ENCODE measurements at regions not wholly inside any gene's neighbourhood (a gene's known extent, or its start where the extent isn't known, plus 50 kb on each side); places are given as distances from the start of the nearest gene placed in this dataset.

DNA sequence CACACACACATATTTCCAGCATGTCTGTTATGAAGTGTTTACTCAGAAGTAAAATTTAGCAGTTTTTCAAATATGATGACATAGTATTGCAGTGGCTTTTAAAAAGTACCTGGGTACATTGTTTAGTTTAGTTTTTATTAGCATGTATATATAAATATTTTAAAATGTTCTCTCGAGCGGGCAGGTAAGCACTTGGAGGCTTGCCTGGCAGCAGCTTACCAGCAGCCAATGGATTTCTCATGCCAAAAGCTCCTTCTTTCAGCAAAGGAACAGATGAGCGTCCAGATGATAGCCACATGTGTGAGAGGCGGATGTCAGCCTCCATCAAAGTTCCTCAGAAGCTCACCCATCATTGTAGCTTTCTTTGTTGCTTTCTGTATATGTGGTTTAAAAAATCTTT lies 57.2 kb upstream of the LRIG3 start:
- H3K36me3 ChIP-seq (ENCODE audit: insufficient read depth, low read length), result no peaks in the 10 kb centered on the region
- no peaks in the 10 kb centered on the region for H3K27me3 ChIP-seq (ENCODE audit: insufficient read depth, low read length, poor library complexity, severe bottlenecking)
- H3K4me2 ChIP-seq (ENCODE audit: low read depth, low read length, poor library complexity, severe bottlenecking), result no peak overlapping the region
- TF ChIP-seq, protein P1, sequence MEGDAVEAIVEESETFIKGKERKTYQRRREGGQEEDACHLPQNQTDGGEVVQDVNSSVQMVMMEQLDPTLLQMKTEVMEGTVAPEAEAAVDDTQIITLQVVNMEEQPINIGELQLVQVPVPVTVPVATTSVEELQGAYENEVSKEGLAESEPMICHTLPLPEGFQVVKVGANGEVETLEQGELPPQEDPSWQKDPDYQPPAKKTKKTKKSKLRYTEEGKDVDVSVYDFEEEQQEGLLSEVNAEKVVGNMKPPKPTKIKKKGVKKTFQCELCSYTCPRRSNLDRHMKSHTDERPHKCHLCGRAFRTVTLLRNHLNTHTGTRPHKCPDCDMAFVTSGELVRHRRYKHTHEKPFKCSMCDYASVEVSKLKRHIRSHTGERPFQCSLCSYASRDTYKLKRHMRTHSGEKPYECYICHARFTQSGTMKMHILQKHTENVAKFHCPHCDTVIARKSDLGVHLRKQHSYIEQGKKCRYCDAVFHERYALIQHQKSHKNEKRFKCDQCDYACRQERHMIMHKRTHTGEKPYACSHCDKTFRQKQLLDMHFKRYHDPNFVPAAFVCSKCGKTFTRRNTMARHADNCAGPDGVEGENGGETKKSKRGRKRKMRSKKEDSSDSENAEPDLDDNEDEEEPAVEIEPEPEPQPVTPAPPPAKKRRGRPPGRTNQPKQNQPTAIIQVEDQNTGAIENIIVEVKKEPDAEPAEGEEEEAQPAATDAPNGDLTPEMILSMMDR (conservative IDR thresholded peaks at IDR 0.05; ENCODE audit: low read length), result no peak
- TF ChIP-seq EZH2phosphoT487 (IDR thresholded peaks at IDR 0.05; ENCODE audit: borderline replicate concordance), result no peak
- H3F3A ChIP-seq (ENCODE audit: low read depth), result no peaks in the 10 kb centered on the region
- no peaks in the 10 kb centered on the region for H3K4me1 ChIP-seq (ENCODE audit: insufficient read depth, low read length, poor library complexity, severe bottlenecking)
- H3K9me3 ChIP-seq (ENCODE audit: insufficient read depth, low read depth, low read length), result no peaks in the 10 kb centered on the region
- H4K20me1 ChIP-seq (ENCODE audit: insufficient read depth, low read length, poor library complexity, severe bottlenecking), result no peaks in the 10 kb centered on the region
- no peak overlapping the region for H2AFZ ChIP-seq (ENCODE audit: low read length)
- H3K9me2 ChIP-seq (replicated peaks; ENCODE audit: low read depth, low read length), result no peaks in the 10 kb centered on the region
- H3K4me3 ChIP-seq (ENCODE audit: low read length, poor library complexity, severe bottlenecking), result no peak overlapping the region
- no peak overlapping the region for H3K9ac ChIP-seq (ENCODE audit: low read depth, low read length, poor library complexity, severe bottlenecking)
- H3K79me2 ChIP-seq (ENCODE audit: insufficient read depth, low read length), result no peaks in the 10 kb centered on the region

DNA sequence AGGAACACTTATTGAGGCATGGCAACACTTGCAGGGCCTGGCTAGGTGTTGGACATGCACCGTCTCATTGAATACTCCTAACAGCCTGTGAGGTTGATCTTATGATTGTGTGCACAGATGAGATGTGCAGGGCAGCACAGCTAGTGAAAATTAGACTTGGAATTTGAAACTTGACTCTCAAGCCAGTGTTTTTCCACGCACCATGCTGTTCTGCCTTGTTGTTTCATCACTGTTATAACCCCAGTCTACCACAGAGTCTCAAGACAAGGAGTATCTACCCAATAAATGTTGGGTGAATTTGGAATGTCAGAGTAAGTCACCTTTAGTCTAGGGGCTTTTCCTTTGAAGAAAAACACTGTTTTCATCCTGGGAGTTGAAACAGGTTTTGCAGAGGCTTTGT lies 55.8 kb upstream of the LRIG3 start:
- H2AFZ ChIP-seq (ENCODE audit: low read length), result no peak overlapping the region
- H3F3A ChIP-seq (ENCODE audit: low read depth), result no peaks in the 10 kb centered on the region
- no peaks in the 10 kb centered on the region for H3K4me1 ChIP-seq (ENCODE audit: insufficient read depth, low read length, poor library complexity, severe bottlenecking)
- no peak overlapping the region for H3K4me2 ChIP-seq (ENCODE audit: low read depth, low read length, poor library complexity, severe bottlenecking)
- H3K79me2 ChIP-seq (ENCODE audit: insufficient read depth, low read length), result no peaks in the 10 kb centered on the region
- H3K27me3 ChIP-seq (ENCODE audit: insufficient read depth, low read length, poor library complexity, severe bottlenecking), result no peaks in the 10 kb centered on the region
- no peak overlapping the region for H3K4me3 ChIP-seq (ENCODE audit: low read length, poor library complexity, severe bottlenecking)
- H3K9ac ChIP-seq (ENCODE audit: low read depth, low read length, poor library complexity, severe bottlenecking), result no peak overlapping the region
- no peak for TF ChIP-seq EZH2phosphoT487 (IDR thresholded peaks at IDR 0.05; ENCODE audit: borderline replicate concordance)
- TF ChIP-seq, protein P1 (conservative IDR thresholded peaks at IDR 0.05; ENCODE audit: low read length), result no peak
- no peaks in the 10 kb centered on the region for H4K20me1 ChIP-seq (ENCODE audit: insufficient read depth, low read length, poor library complexity, severe bottlenecking)
- no peaks in the 10 kb centered on the region for H3K36me3 ChIP-seq (ENCODE audit: insufficient read depth, low read length)
- H3K9me2 ChIP-seq (replicated peaks; ENCODE audit: low read depth, low read length), result no peaks in the 10 kb centered on the region
- no peaks in the 10 kb centered on the region for H3K9me3 ChIP-seq (ENCODE audit: insufficient read depth, low read depth, low read length)
